Activated T-cell treated with anti-CD3 and anti-CD28 coated beads, Interleukin-2, amount 50 U/mL, for 4 hours (primary cell): ENCODE measurements at regions not wholly inside any gene's neighbourhood (a gene's known extent, or its start where the extent isn't known, plus 50 kb on each side); places are given as distances from the start of the nearest gene placed in this dataset.

Source experiments
- ATAC-seq, 2 donors: fragments of 200-7000 bp; cut with Tn5 transposase; one replicate each; pipeline ENCODE4 v1.10.0; 2021
- DNase-seq: peaks from one replicate; pipeline ENCODE4 v3.0.0-alpha.2; 2020
- H3K27me3 Mint-ChIP-seq: one replicate; pipeline ENCODE4 v1.8.0; 2021; ENCODE audit warnings: low read depth, mixed read lengths
- H3K36me3 Mint-ChIP-seq: one replicate; pipeline ENCODE4 v1.8.0; 2022; ENCODE audit warnings: mixed read lengths; ENCODE audit not compliant: insufficient read depth
- H3K4me1 Mint-ChIP-seq: one replicate; pipeline ENCODE4 v1.8.0; 2021; ENCODE audit warnings: low read depth, mixed read lengths
- H3K4me3 Mint-ChIP-seq: one replicate; pipeline ENCODE4 v1.8.0; 2021; ENCODE audit warnings: mild to moderate bottlenecking, moderate library complexity, mixed read lengths
- H3K9me3 Mint-ChIP-seq: one replicate; pipeline ENCODE4 v1.8.0; 2021; ENCODE audit warnings: mixed read lengths

DNA sequence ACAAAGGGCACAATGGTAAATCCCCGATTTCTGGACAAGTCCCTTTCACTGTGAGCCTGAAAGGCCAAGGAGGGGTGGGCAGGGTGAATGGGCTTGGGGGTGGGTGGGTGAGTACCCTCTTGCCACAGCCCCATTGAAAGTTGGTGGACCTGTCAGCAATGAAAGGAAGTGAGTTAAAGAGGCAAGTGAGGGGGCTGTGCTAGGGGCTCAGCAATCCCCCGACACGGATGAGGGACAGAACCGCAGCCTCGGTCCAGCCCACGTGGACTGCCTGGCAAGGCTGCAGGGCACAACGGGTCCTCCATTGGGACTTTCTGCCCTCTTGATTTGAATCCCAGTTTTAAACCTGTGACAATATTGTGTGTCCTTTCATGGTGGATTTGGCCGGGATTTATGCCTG is 255.3 kb downstream of the FOXD2 start:
- H3K36me3 Mint-ChIP-seq: no peaks in the 10 kb centered on the region
- no peaks in the 10 kb centered on the region for H3K4me1 Mint-ChIP-seq
- DNase-seq (no peak), ATAC-seq (no peak)
- H3K4me3 Mint-ChIP-seq: no peak overlapping the region
- no peaks in the 10 kb centered on the region for H3K9me3 Mint-ChIP-seq
- H3K27me3 Mint-ChIP-seq: peaks cover 15% of the 10 kb centered on the region

DNA sequence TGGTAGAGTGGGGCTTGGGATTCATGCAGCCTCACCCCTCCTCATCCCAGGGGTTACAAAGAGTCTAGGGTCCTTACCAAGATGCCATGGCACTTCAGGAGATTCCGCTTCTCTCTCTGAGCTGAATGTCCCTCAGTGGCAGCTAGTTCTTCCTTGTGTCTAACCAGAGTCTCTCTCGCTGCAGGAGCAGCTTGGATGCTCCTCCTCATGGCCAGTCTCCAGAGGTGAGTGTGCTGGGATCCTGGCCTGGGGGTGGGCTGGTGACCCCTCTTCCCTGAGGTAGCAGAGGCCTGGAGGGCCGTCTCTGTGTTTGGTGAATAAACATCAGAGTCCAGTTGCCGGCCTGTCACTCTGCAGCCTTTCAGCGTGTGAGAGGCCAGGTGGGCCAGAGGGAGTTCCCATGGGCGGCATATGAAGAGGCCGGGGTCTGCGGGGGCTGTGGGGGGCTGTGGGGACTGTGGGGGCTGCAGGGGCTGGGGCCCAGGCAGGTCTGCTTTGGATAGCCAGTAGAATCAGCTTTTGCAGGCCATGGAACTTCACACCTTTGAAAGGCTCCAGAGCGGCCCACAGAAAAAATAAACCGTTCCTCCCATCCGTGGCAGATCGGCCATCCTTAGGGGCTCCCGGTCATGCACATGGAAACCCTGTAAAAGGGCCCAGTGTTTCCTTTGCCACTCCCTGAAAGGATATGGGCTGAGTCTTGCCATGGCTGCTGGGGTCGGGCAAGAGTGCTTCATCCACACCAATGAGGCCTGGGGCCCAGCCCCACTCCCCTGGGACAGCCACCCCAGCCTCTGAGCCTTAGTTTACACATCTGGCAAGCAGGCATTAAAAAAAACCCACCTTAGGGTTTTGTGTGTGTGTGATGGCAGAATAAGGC is 256.4 kb downstream of the FOXD2 start:
- no peak for DNase-seq
- Mint-ChIP-seq H3K27me3 (peaks cover 13% of the 10 kb centered on the region), H3K4me1 (no peaks in the 10 kb centered on the region), H3K9me3 (no peaks in the 10 kb centered on the region), H3K4me3 (no peak overlapping the region), H3K36me3 (no peaks in the 10 kb centered on the region)
- no peak for ATAC-seq

DNA sequence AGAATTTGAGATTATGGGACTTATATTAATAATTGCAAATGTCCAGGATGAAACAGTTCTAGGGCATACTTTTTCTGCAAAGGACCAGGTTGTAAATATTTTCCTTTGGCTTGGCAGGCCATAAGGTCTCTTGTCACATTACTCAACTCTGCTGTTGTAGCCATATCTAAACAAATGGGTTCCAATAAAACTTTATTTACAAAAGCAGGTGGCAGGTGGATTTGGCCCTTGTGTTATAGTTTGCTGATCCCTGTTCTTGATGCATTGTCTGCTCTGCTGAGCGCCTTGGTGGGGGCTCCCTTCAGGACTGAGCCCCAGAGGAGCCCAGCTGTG is 258.5 kb downstream of the FOXD2 start:
- DNase-seq (no peak), ATAC-seq (no peak)
- H3K4me1 Mint-ChIP-seq: no peaks in the 10 kb centered on the region
- H3K27me3 Mint-ChIP-seq: peaks cover 9% of the 10 kb centered on the region
- H3K36me3 Mint-ChIP-seq: no peaks in the 10 kb centered on the region
- no peak overlapping the region for H3K4me3 Mint-ChIP-seq
- no peaks in the 10 kb centered on the region for H3K9me3 Mint-ChIP-seq

DNA sequence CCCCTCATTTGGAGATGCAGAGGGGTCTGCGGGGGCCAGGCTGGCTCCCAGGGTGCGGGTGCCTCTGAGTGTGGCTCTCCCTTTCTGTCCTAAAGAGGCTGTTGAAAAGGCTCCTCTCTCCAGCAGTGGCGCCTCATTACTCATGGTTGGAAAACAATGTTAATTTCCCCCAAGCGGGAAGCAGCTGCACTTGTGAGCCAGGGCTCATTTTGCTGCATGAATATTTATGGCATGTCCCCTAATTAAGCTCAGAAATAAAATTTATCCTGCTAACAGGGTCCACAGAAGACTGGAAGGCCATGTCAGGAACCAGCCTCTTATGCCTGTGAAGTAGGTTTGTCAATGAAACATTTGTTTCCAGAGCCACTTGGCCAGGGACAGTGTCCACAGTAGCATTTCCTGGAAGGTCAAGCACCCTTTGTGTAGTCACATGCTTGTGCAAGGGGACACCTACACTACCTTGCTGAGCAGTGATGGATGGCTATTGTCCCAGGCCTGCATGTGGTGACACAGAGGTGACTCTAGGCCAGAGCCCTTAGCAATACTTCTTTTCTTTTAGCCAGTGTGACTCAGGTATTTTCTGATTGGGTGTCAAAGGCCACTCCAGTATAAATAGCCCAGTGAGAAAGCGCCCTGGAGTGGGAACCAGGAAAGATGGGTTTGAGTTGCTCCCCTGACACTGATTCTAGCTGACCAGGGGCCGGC is 259.0 kb downstream of the FOXD2 start:
- Mint-ChIP-seq H3K27me3 (peaks cover 6% of the 10 kb centered on the region), H3K36me3 (no peaks in the 10 kb centered on the region), H3K4me1 (no peaks in the 10 kb centered on the region), H3K9me3 (no peaks in the 10 kb centered on the region), H3K4me3 (no peak overlapping the region)
- DNase-seq: no peak
- ATAC-seq: no peak

DNA sequence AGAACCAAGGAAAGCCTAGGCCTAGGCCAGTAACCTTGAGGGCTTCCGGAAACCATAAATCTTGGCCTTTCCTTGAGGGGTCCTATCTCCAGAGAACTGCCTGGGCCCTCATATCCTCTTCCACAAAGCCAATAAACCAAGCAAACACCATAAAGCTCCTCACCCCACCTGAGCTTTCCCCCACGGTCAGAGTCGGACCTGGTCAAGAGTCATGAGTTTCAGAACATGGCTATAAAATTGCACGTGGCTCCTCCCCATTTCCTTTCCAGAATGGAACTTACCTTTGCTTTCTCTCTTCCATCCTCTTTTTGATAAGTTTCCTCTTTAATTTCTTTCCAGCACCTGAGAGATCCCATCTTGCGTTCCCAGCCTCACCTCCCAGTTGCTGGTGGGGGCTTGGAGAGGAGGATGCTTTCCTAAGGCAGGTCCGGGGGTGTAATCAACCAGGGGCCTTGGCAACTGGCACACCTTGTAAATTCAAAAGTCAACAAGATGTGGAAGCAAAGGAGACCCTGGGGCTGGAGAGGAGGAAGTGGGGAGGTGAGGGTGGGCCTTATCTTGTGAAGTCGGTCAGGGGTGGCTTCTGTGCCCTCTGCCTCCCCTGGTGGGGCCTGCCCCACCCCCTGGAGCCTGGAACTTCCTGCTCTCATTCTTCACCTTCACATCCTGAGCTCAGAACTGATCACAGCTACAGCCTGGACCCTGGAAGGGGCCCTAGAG is 259.9 kb downstream of the FOXD2 start:
- Mint-ChIP-seq H3K4me1 (no peaks in the 10 kb centered on the region), H3K36me3 (no peaks in the 10 kb centered on the region), H3K4me3 (no peak overlapping the region), H3K9me3 (no peaks in the 10 kb centered on the region), H3K27me3 (peaks cover 6% of the 10 kb centered on the region)
- DNase-seq: no peak
- no peak for ATAC-seq

DNA sequence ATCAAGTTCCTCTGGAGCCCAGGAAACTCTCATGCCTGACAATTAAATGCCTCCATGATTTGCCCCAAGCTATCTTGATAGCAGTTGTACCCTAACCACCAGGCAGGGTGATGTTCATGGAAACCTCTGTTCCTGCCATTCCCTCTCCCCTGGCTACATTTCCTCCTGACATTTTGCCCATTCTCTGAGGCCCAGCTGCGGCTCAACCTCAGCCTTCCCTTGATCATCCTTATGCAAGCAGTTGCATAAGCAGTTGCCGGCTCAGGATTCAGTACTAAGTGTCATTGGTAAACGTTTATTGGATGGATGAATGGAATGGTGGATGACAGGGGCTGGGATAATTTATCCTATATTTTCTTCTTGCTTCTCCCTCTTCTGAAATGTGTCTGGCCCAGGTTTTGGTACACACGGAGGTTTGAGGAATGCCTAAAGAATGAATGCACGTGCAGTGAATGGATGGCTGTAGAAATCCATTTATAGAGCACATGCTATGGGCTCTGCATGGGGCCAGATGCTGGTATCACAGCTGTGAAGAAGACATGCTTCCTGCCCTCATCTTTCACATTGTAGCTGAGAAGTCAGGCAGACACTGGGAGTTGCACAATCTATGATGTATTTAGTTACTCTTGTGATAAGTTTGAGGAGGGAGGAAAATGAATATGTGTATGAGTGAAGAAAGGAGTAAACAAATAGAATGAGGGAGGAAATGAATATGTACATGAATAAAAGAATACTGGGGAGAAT is 261.8 kb downstream of the FOXD2 start:
- no peaks in the 10 kb centered on the region for H3K4me1 Mint-ChIP-seq
- H3K27me3 Mint-ChIP-seq: peaks cover 2% of the 10 kb centered on the region
- no peaks in the 10 kb centered on the region for H3K36me3 Mint-ChIP-seq
- no peak for DNase-seq
- no peak overlapping the region for H3K4me3 Mint-ChIP-seq
- H3K9me3 Mint-ChIP-seq: no peaks in the 10 kb centered on the region
- no peak for ATAC-seq

DNA sequence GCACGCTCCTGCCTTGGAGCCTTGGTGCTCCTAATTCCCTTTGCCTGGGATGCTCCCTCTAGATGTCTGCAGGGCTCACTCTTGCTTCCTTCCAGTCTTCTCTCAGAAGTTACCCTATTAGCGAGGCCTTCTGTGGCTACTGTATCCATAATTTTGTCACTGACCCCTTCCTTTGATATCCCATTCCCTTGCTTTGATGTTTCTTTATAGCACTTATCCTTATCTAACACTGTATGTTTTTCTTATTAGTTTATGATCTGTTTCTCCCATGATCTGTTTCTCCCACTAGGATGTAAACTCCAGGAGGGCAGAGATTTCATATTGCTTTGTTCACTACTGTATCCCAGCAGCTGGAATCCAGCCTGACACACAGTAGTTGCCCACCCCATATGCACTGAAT is 263.4 kb downstream of the FOXD2 start:
- Mint-ChIP-seq H3K4me1 (no peaks in the 10 kb centered on the region), H3K36me3 (no peaks in the 10 kb centered on the region), H3K4me3 (no peak overlapping the region), H3K9me3 (no peaks in the 10 kb centered on the region), H3K27me3 (peaks cover 14% of the 10 kb centered on the region)
- ATAC-seq (no peak), DNase-seq (no peak)

DNA sequence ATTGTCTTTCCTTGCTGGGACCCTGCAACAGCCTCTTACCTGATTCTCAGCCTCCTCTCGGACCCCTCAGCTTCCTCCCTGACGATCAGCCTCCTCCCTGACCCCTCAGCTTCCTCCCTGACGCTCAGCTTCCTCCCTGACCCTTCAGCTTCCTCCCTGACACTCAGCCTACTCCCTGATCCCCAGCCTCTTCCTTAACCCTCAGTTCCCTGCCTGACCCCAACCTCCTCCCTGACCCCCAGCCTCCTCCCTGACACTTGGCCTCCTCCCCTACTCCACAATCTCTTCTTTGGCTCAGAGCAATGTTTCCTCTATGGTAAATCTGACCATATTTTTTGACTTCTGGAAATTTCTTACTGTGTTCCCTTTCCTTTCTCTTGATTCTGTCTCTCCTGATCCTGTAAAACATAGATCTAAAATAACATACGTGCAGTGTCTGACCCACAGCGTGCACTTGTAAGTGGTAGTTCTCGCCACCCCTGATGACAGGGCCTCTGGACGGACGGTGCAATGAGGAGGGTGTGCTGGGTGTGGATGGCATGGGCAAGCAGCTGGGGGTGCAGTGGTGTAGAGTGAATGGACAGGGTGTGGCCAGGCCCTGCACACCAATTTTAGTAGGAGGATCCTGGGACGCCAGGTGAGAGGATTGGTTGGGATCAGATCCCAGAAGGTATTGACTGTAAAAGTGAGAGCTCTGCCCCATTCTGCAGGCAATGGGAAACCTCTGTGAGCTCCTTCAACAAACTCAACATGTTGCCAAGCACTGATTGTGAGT is 264.1 kb downstream of the FOXD2 start:
- peaks cover 18% of the 10 kb centered on the region for H3K27me3 Mint-ChIP-seq

DNA sequence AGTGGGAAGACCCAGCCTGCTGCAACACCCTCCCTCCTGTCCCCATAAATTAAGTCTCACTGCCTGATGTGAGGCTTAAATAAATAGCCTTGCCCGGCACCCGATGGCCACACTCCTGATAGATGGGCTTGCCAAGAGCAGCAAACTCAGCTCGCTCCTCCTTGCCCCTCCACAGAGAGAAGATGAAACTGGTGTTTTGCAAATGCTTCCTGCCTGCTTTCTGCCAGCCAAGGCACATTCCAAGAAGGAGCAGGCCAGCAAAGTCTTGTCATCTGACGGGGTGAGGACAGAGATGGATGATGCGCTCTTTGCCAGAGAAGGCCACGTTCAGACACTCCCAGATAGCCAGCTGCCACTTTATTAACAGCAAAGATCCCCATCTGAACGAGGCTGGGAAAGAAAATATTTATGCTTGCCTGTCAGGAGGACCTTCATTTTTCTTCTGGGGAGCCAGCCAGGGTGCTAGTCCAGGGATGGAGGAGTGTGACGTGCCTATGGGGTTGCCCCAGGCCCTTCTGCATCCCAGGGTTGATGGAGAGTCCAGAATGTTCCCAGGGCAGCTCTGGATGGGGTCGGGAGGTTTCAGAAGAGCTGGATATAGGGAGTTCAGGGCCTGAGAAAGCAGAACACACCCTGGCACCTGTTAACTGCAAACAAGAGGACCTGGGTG is 265.4 kb downstream of the FOXD2 start:
- DNase-seq (no peak), ATAC-seq (no peak)
- Mint-ChIP-seq H3K4me1 (peaks cover 2% of the 10 kb centered on the region), H3K36me3 (no peaks in the 10 kb centered on the region), H3K4me3 (no peak overlapping the region), H3K9me3 (no peaks in the 10 kb centered on the region), H3K27me3 (peaks cover 29% of the 10 kb centered on the region)

More for the DNA sequence above, 264.1 kb downstream of the FOXD2 start:
- ATAC-seq (no peak), DNase-seq (no peak)
- Mint-ChIP-seq H3K4me1 (no peaks in the 10 kb centered on the region), H3K4me3 (no peak overlapping the region), H3K36me3 (no peaks in the 10 kb centered on the region), H3K9me3 (no peaks in the 10 kb centered on the region)

DNA sequence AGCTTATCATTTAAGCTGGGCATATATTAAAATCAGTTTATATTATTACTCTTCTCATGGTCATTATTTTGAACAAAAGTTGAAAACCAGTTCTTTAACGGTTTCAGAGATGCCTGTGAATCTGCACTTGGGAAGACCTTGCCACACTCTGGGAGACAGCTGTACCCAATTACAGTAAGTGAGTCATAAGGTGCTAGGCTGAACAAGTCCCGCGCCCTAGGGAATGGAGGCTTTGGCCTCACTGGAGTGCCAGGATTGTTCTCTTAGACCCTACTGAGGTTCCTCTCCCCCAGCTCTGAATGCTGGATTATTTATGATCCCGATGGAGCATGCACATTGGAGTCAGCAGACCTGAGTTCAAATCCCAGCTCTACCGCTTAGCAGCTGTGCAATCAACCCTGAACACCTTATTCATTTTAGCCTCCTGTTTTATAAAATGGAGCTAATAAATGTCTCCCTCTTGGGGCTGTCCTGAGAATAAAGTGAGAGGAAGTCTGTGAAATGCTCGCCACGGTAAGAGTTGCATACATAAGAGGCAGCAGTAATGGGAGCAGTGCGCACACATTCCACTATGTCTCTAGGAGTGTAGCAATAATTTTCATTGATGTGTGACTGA is 266.2 kb downstream of the FOXD2 start:
- Mint-ChIP-seq H3K9me3 (no peaks in the 10 kb centered on the region), H3K36me3 (no peaks in the 10 kb centered on the region), H3K4me1 (peaks cover 4% of the 10 kb centered on the region), H3K4me3 (no peak overlapping the region), H3K27me3 (peaks cover 33% of the 10 kb centered on the region)
- ATAC-seq (no peak), DNase-seq (no peak)

DNA sequence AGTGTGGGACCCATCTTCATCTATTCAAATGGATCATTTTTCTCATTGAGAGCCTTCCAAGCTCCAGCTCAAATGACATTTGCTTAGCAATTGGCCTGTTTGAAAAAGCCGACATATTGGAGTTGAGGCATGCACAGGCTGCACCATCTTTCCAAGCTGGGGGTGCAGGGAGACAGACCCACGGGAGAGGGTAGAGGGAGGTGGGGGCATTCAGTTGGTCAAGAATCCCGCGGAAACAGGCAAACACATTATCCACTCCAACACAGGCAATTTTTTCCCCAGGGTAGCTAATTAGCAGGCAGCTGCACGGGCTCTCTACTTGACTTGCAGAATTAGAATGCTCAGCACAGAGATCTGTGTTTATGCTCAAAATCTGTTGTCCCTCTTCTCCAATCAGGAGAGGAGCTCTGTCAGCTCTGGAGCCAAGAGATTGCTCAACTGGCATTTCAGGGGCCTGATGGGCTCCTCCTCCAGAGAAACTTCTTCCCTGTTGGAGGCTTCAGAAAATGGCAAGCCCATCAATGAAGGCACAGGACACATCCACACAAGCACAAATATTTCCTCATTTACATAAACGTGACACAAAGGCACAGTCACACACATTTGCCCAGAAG is 267.8 kb downstream of the FOXD2 start:
- H3K4me1 Mint-ChIP-seq: peaks cover 9% of the 10 kb centered on the region
- H3K27me3 Mint-ChIP-seq: peaks cover 44% of the 10 kb centered on the region
- no peaks in the 10 kb centered on the region for H3K36me3 Mint-ChIP-seq
- ATAC-seq: no peak
- no peak overlapping the region for H3K4me3 Mint-ChIP-seq
- no peak for DNase-seq
- no peaks in the 10 kb centered on the region for H3K9me3 Mint-ChIP-seq

DNA sequence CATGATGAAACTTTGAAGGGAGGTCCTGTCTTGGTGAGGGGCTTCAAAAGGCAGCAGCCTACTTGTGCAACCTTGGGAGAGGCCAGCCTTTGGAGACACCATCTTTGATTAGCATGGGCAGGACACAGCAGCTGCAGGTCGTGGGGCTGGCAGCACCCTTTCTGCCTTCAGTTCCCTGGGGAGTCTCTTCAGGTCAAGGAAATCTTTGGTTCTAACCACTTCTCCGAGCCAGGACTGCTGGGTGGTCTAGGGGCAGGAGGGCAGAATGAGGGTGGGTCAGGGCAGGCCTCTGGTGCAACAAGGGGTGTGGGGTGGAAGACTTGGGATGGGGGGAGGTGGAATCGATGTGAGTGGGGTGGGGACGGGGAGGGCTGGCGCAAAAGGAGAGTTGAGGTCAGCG is 269.7 kb downstream of the FOXD2 start:
- no peak overlapping the region for H3K4me3 Mint-ChIP-seq
- no peak for ATAC-seq
- H3K9me3 Mint-ChIP-seq: no peaks in the 10 kb centered on the region
- peaks cover 10% of the 10 kb centered on the region for H3K4me1 Mint-ChIP-seq
- H3K36me3 Mint-ChIP-seq: no peaks in the 10 kb centered on the region
- DNase-seq: no peak
- H3K27me3 Mint-ChIP-seq: peaks cover 60% of the 10 kb centered on the region
